Endothelial cell of umbilical vein (primary cell): ENCODE measurements at regions not wholly inside any gene's neighbourhood (a gene's known extent, or its start where the extent isn't known, plus 50 kb on each side); places are given as distances from the start of the nearest gene placed in this dataset.

ENCODE experiments used
- BruUV-seq: library from RNA; stranded (reverse); fragments of 400-500 nt; replicated peaks from 2 replicates; lab custom pipeline; 2021; lab: Mats Ljungman, UMichigan
- CTCF ChIA-PET: fragments of 300-600, 350-600 bp; sonication (Branson Sonifier 250); formaldehyde crosslinking; loops from one replicate; lab custom pipeline; 2021; ENCODE audit warnings: antibody characterized with exemption, inconsistent platforms; lab: Charles Lee
- POLR2A ChIA-PET: fragments of 300-600, 350-600 bp; sonication (Branson Sonifier 250); formaldehyde crosslinking; loops from one replicate; lab custom pipeline; 2021; ENCODE audit warnings: antibody characterized with exemption, inconsistent platforms; lab: Charles Lee
- DNase-seq: peaks from one replicate; pipeline ENCODE4 v3.0.0-alpha.2; 2011; ENCODE audit warnings: low read depth, low spot score
- FAIRE-seq: peaks from 2 replicates; lab custom pipeline; 2011; peaks lifted over from hg19 to GRCh38; lab: Jason Lieb, UNC
- H2AFZ ChIP-seq: 2 replicates; pipeline ENCODE4 v1.6.0; 2012; ENCODE audit warnings: low read depth, low read length, control low read depth, inconsistent platforms
- H3K27ac ChIP-seq: 2 replicates; pipeline ENCODE4 v1.5.1; 2011; ENCODE audit warnings: low read depth, mild to moderate bottlenecking, control low read depth, low read length, moderate library complexity; ENCODE audit not compliant: insufficient read depth
- H3K27me3 ChIP-seq, 2 experiments: 2 replicates each; pipeline versions ENCODE4 v1.6.0 to v1.6.1; 2011; ENCODE audit warnings: low read length in 2 of 2, mixed read lengths in 1 of 2; ENCODE audit not compliant: control insufficient read depth in 2 of 2, insufficient read depth in 2 of 2
- H3K36me3 ChIP-seq, 2 experiments: 2 replicates in 1 of 2; 3 replicates in 1 of 2; pipeline ENCODE4 v1.5.1; 2011; ENCODE audit warnings: low read length in 2 of 2, mild to moderate bottlenecking in 1 of 2, moderate library complexity in 1 of 2; ENCODE audit not compliant: control insufficient read depth in 2 of 2, insufficient read depth in 2 of 2; ENCODE audit errors: extremely low read depth in 1 of 2
- H3K4me1 ChIP-seq: 3 replicates; pipeline ENCODE4 v1.5.1; 2011; ENCODE audit warnings: mild to moderate bottlenecking, low read length; ENCODE audit not compliant: control insufficient read depth, insufficient read depth; ENCODE audit errors: extremely low read depth
- H3K4me2 ChIP-seq: 2 replicates; pipeline ENCODE4 v1.6.1; 2011; ENCODE audit warnings: low read length, control low read depth, mixed read lengths; ENCODE audit not compliant: insufficient read depth
- H3K4me3 ChIP-seq, 3 experiments: fragments of 200-600 bp in 1 of 3; sonication (generic), shearing (Covaris generic) in 1 of 3; replicated peaks in 1 of 3; 2 replicates each; pipeline ENCODE4 v1.5.1; 2011 to 2016; ENCODE audit warnings: control low read depth in 3 of 3, low read length in 3 of 3, mild to moderate bottlenecking in 2 of 3, inconsistent platforms in 1 of 3, low read depth in 1 of 3, moderate library complexity in 1 of 3; ENCODE audit not compliant: insufficient read depth in 1 of 3
- H3K79me2 ChIP-seq: 2 replicates; pipeline ENCODE4 v1.6.0; 2012; ENCODE audit warnings: low read length, inconsistent platforms; ENCODE audit not compliant: control insufficient read depth, insufficient read depth
- H3K9ac ChIP-seq: replicated peaks from 2 replicates; pipeline ENCODE3; 2011; ENCODE audit warnings: low read length, control low read depth; ENCODE audit not compliant: insufficient read depth; ENCODE audit errors: extremely low read depth
- H3K9me1 ChIP-seq: replicated peaks from 3 replicates; pipeline ENCODE4 v1.6.0; 2011; ENCODE audit warnings: mild to moderate bottlenecking, low read length; ENCODE audit not compliant: control insufficient read depth, insufficient read depth; ENCODE audit errors: extremely low read depth
- H3K9me3 ChIP-seq: replicated peaks from 2 replicates; pipeline ENCODE4 v1.5.1; 2012; ENCODE audit warnings: low read length, inconsistent platforms; ENCODE audit not compliant: control insufficient read depth, insufficient read depth
- H4K20me1 ChIP-seq: replicated peaks from 2 replicates; pipeline ENCODE3; 2011; ENCODE audit warnings: mild to moderate bottlenecking, low read length; ENCODE audit not compliant: control insufficient read depth, insufficient read depth; ENCODE audit errors: extremely low read depth
- EZH2 ChIP-seq: IDR thresholded peaks from 2 replicates; pipeline ENCODE4 v1.6.1; 2012; ENCODE audit warnings: borderline replicate concordance, low read depth, mild to moderate bottlenecking, moderate library complexity, low read length, inconsistent platforms; ENCODE audit not compliant: severe bottlenecking
- FOS ChIP-seq: IDR thresholded peaks from 2 replicates; pipeline ENCODE4 v1.6.1; 2011; ENCODE audit warnings: mild to moderate bottlenecking, low read length, moderate library complexity, borderline replicate concordance; ENCODE audit not compliant: insufficient read depth
- GATA2 ChIP-seq: IDR thresholded peaks from 2 replicates; pipeline ENCODE4 v1.7.0; 2011; ENCODE audit warnings: low read depth, mild to moderate bottlenecking, moderate library complexity, mixed read lengths, low read length; ENCODE audit not compliant: insufficient read length, insufficient read depth
- JUN ChIP-seq: IDR thresholded peaks from 2 replicates; pipeline ENCODE4 v1.6.1; 2011; ENCODE audit warnings: borderline replicate concordance, low read depth; ENCODE audit not compliant: insufficient read length, insufficient read depth
- MYC ChIP-seq: IDR thresholded peaks from one replicate; pipeline ENCODE4 v1.6.1; 2011; ENCODE audit warnings: mild to moderate bottlenecking, low read depth, low read length
- POLR2A ChIP-seq: IDR thresholded peaks from 2 replicates; pipeline ENCODE4 v1.6.1; 2012; ENCODE audit warnings: low read depth, mild to moderate bottlenecking, control low read depth, low read length
- POLR2AphosphoS5 ChIP-seq: IDR thresholded peaks from 2 replicates; pipeline ENCODE4 v1.6.1; 2012; ENCODE audit warnings: low read depth, mild to moderate bottlenecking, control low read depth, low read length, moderate library complexity; ENCODE audit not compliant: insufficient read depth
- dilution Hi-C: fragments of 300-500 bp; cut with MboI; formaldehyde crosslinking; loops from one replicate; pipeline ENCODE4 v1.15.0; 2019; ENCODE audit warnings: low sequenced_read_pairs; ENCODE audit not compliant: extremely low pct_ligation_motif_present
- intact Hi-C: fragments of 100-400 bp; cut with micrococcal nuclease; formaldehyde crosslinking; loops from one replicate; pipeline ENCODE4 v1.10.0; 2022
- TF ChIP-seq, protein P1 (sequence below), 2 donors: IDR thresholded peaks; 1 replicate in 1 of 2; 2 replicates in 1 of 2; pipeline ENCODE4 v1.5.1; 2011; ENCODE audit warnings: low read length in 2 of 2, mild to moderate bottlenecking in 2 of 2, moderate library complexity in 2 of 2, control low read depth in 1 of 2, inconsistent platforms in 1 of 2, low read depth in 1 of 2; ENCODE audit not compliant: insufficient read depth in 1 of 2; ENCODE audit errors: extremely low read depth in 1 of 2
- TF ChIP-seq, protein P2 (sequence below): IDR thresholded peaks from 2 replicates; pipeline ENCODE4 v1.6.1; 2011; ENCODE audit not compliant: insufficient read depth, insufficient read length

DNA sequence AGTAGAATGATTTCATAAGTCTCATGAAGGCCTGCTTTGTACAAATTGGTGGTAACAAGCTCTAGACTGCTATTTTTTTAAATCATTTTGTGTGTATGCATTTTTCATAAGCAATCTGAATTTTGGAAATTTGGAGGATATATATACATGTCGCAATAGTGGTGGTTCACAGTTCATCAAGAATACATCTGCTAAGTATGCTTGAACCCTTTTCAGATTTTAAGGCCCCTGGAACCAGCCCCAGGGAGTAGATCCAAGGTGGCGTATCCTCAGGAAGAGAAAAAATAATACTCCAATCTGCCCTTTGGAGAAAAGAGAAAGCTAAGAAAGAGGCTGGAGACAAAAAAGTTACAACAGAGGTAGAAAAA, 141.6 kb downstream of the HINT1 start:
- intact Hi-C loops (no loop called here), dilution Hi-C loops (no loop called here)
- POLR2A ChIA-PET: no interaction called here
- H3K36me3 ChIP-seq: no peaks in the 10 kb centered on the region
- H3K4me1 ChIP-seq: no peaks in the 10 kb centered on the region
- TF ChIP-seq GATA2 (no peak), POLR2A (no peak), FOS (no peak), EZH2 (no peak), MYC (no peak), JUN (no peak), POLR2AphosphoS5 (no peak)
- TF ChIP-seq, protein P1, sequence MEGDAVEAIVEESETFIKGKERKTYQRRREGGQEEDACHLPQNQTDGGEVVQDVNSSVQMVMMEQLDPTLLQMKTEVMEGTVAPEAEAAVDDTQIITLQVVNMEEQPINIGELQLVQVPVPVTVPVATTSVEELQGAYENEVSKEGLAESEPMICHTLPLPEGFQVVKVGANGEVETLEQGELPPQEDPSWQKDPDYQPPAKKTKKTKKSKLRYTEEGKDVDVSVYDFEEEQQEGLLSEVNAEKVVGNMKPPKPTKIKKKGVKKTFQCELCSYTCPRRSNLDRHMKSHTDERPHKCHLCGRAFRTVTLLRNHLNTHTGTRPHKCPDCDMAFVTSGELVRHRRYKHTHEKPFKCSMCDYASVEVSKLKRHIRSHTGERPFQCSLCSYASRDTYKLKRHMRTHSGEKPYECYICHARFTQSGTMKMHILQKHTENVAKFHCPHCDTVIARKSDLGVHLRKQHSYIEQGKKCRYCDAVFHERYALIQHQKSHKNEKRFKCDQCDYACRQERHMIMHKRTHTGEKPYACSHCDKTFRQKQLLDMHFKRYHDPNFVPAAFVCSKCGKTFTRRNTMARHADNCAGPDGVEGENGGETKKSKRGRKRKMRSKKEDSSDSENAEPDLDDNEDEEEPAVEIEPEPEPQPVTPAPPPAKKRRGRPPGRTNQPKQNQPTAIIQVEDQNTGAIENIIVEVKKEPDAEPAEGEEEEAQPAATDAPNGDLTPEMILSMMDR (IDR thresholded peaks at IDR 0.05; ENCODE audit: extremely low read depth in 1 of 2, insufficient read depth in 1 of 2, low read depth in 1 of 2, low read length in 2 of 2): no peak
- TF ChIP-seq, protein P2, sequence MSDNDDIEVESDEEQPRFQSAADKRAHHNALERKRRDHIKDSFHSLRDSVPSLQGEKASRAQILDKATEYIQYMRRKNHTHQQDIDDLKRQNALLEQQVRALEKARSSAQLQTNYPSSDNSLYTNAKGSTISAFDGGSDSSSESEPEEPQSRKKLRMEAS: no peak
- H3K9me1 ChIP-seq: no peaks in the 10 kb centered on the region
- H3K79me2 ChIP-seq: no peaks in the 10 kb centered on the region
- CTCF ChIA-PET: no interaction called here
- no peak overlapping the region for H2AFZ ChIP-seq
- no peak for FAIRE-seq
- no peak overlapping the region for H3K9ac ChIP-seq
- H3K4me3 ChIP-seq: no peak overlapping the region
- no peaks in the 10 kb centered on the region for H4K20me1 ChIP-seq
- no peaks in the 10 kb centered on the region for H3K27me3 ChIP-seq
- BruUV-seq: no TSS peak
- H3K27ac ChIP-seq: no peak overlapping the region
- no peak overlapping the region for H3K4me2 ChIP-seq
- DNase-seq: no peak
- no peaks in the 10 kb centered on the region for H3K9me3 ChIP-seq
